ENCODE measurements at regions not wholly inside any gene's neighbourhood (a gene's known extent, or its start where the extent isn't known, plus 50 kb on each side); places are given as distances from the start of the nearest gene placed in this dataset.

GRCh38 chr13:74678308-74678965 is 544.2 kb upstream of the KLF12 start (continued):
- no peak for TF ChIP-seq CHD7 (IDR thresholded peaks at IDR 0.05; ENCODE audit: insufficient replicate concordance, low read length)
